Esophagus (tissue), 2 donors: ENCODE measurements at regions not wholly inside any gene's neighbourhood (a gene's known extent, or its start where the extent isn't known, plus 50 kb on each side); places are given as distances from the start of the nearest gene placed in this dataset.

ENCODE experiments used
- H3K27ac ChIP-seq, 2 donors: one replicate each; pipeline ENCODE4 v1.5.1; 2013; ENCODE audit warnings: low read depth in 2 of 2, mild to moderate bottlenecking in 2 of 2, inconsistent platforms in 1 of 2, low read length in 1 of 2, moderate library complexity in 1 of 2
- H3K27me3 ChIP-seq, 2 donors: one replicate each; pipeline ENCODE4 v1.6.1; 2013; ENCODE audit warnings: low read length in 2 of 2, control low read depth in 1 of 2, mild to moderate bottlenecking in 1 of 2; ENCODE audit not compliant: insufficient read depth in 2 of 2, control insufficient read depth in 1 of 2
- H3K36me3 ChIP-seq, 2 donors: one replicate each; pipeline ENCODE4 v1.6.1; 2013; ENCODE audit warnings: low read length in 1 of 2; ENCODE audit not compliant: control insufficient read depth in 2 of 2, insufficient read depth in 2 of 2
- H3K4me1 ChIP-seq, 2 donors: one replicate each; pipeline ENCODE4 v1.6.1; 2013; ENCODE audit warnings: low read length in 1 of 2; ENCODE audit not compliant: control insufficient read depth in 2 of 2, insufficient read depth in 2 of 2
- H3K4me3 ChIP-seq, 2 donors: one replicate each; pipeline ENCODE4 v1.5.1; 2013; ENCODE audit warnings: low read length in 2 of 2, mild to moderate bottlenecking in 2 of 2, low read depth in 1 of 2, moderate library complexity in 1 of 2
- H3K9me3 ChIP-seq, 2 donors: one replicate each; pipeline ENCODE4 v1.6.1; 2013; ENCODE audit warnings: mild to moderate bottlenecking in 2 of 2, low read depth in 1 of 2, low read length in 1 of 2, moderate library complexity in 1 of 2; ENCODE audit not compliant: control insufficient read depth in 2 of 2, insufficient read depth in 1 of 2
- WGBS, 2 donors: extraction: QIAGEN DNeasy Blood & Tissue Kit; methylation state at CpG; one replicate each; pipeline ENCODE4 v1.1.7; 2013; 5-methylcytosine and 5-hydroxymethylcytosine counted together
- donor health status: healthy with polysubstance abuse.
- donor health status: Bipolar disorder and iron deficiency.

GRCh38 chr17:79515646-79516571 lies 94.9 kb downstream of the RBFOX3 start:
- Histone ChIP-seq H3K27me3 (peaks cover 0 to 2% of the 10 kb centered on the region in 2 donors), H3K9me3 (peaks cover 3 to 10% of the 10 kb centered on the region in 2 donors), H3K36me3 (no peaks in the 10 kb centered on the region), H3K4me3 (no peak overlapping the region), H3K27ac (no peak overlapping the region), H3K4me1 (peaks cover 3 to 6% of the 10 kb centered on the region in 2 donors)
- 61 to 68% methylated on average over 21 of the region's 21 CpGs for whole genome bisulfite sequencing, 2 donors

DNA sequence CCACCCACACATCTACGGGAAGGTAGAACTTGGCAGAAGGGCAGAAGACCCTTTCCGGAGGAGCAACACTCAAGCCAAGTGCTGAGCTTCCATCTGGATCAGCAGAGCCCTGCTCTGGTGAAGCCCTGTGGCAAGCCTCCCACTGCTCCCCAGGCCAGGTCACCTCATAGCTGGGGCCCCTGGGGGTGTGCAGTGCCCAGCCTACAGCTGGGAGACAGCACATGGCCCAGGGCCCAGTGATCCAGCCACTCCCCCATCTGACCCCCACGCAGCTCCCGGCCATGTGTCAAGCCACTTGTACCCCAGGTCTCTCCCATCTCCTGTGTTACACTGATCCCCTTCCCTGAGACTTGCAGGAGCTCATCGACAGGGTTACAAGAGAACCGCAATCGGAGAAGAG lies 95.7 kb downstream of the RBFOX3 start:
- 88 to 92% methylated on average over 7 of the region's 7 CpGs for WGBS, 2 donors
- Histone ChIP-seq H3K27me3 (no peaks in the 10 kb centered on the region), H3K9me3 (peaks cover 3 to 10% of the 10 kb centered on the region in 2 donors), H3K27ac (no peak overlapping the region), H3K4me1 (peaks cover 0 to 3% of the 10 kb centered on the region in 2 donors), H3K4me3 (no peak overlapping the region), H3K36me3 (no peaks in the 10 kb centered on the region)

- Histone ChIP-seq H3K27ac (no peak overlapping the region), H3K27me3 (no peaks in the 10 kb centered on the region), H3K4me3 (no peak overlapping the region), H3K4me1 (no peaks in the 10 kb centered on the region), H3K36me3 (no peaks in the 10 kb centered on the region), H3K9me3 (peaks cover 3 to 10% of the 10 kb centered on the region in 2 donors)
- WGBS, 2 donors: 91 to 94% methylated on average over 17 of the region's 17 CpGs
Observed at GRCh38 chr17:79513820-79514535, 96.9 kb downstream of the RBFOX3 start.

DNA sequence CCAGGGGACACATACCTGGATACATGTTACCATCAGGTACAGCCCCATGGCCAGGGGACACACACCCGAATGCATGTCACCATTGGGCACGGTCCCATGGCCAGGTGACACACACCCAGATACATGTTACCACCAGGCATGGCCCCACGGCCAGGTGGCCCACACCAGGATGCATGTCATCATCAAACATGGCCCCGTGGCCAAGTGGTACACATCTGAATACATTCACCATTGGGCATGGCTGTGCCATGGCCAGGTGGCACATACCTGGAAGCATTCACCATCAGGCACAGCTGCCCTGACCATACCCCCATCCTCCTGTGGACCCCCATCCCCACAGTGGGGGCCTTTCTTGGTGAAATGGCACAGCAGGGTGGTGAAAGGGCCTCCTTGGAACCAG lies 97.6 kb downstream of the RBFOX3 start:
- Histone ChIP-seq H3K27me3 (no peaks in the 10 kb centered on the region), H3K36me3 (no peaks in the 10 kb centered on the region), H3K4me3 (no peak overlapping the region), H3K4me1 (no peaks in the 10 kb centered on the region), H3K27ac (no peak overlapping the region), H3K9me3 (peaks cover 3 to 10% of the 10 kb centered on the region in 2 donors)
- WGBS, 2 donors: 86 to 93% methylated on average over 4 of the region's 4 CpGs

- no peaks in the 10 kb centered on the region for H3K4me1 ChIP-seq
- H3K27ac ChIP-seq: no peak overlapping the region
- H3K27me3 ChIP-seq: no peaks in the 10 kb centered on the region
- H3K9me3 ChIP-seq: peaks cover 4 to 10% of the 10 kb centered on the region in 2 donors
- no peak overlapping the region for H3K4me3 ChIP-seq
- WGBS, 2 donors: 91 to 94% methylated on average over 12 of the region's 12 CpGs
- no peaks in the 10 kb centered on the region for H3K36me3 ChIP-seq
Observed at GRCh38 chr17:79511471-79511870, 99.4 kb downstream of the RBFOX3 start.

DNA sequence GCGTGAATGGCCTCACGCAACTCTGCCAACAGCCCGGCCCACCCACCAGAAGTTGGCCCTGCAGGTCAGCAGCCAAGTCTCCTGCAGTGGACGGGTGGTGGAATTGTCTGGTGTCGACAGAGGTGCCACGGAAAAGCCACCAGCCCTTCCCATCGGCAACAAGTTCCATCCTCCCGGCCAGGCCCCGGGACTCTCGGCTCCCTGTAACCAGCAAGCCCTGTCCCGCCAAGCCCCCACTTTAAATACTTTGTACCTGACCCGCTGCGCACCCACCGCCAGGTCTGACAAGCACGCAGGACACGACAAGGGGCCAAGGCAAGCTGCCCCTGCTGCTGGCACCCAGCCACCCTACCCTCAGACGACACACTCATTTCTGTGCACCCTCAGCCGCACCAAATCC lies 100.8 kb downstream of the RBFOX3 start:
- no peaks in the 10 kb centered on the region for H3K36me3 ChIP-seq
- H3K27me3 ChIP-seq: no peaks in the 10 kb centered on the region
- no peak overlapping the region for H3K4me3 ChIP-seq
- no peaks in the 10 kb centered on the region for H3K4me1 ChIP-seq
- 89 to 91% methylated on average over 18 of the region's 18 CpGs for WGBS, 2 donors
- H3K9me3 ChIP-seq: peaks cover 6 to 10% of the 10 kb centered on the region in 2 donors
- H3K27ac ChIP-seq: no peak overlapping the region

- Histone ChIP-seq H3K27me3 (no peaks in the 10 kb centered on the region), H3K4me3 (no peak overlapping the region), H3K27ac (no peak overlapping the region), H3K9me3 (peaks cover 6 to 10% of the 10 kb centered on the region in 2 donors), H3K36me3 (no peaks in the 10 kb centered on the region), H3K4me1 (no peaks in the 10 kb centered on the region)
- 68 to 73% methylated on average over 14 of the region's 14 CpGs for WGBS, 2 donors
Observed at GRCh38 chr17:79509490-79509889, 101.4 kb downstream of the RBFOX3 start.

DNA sequence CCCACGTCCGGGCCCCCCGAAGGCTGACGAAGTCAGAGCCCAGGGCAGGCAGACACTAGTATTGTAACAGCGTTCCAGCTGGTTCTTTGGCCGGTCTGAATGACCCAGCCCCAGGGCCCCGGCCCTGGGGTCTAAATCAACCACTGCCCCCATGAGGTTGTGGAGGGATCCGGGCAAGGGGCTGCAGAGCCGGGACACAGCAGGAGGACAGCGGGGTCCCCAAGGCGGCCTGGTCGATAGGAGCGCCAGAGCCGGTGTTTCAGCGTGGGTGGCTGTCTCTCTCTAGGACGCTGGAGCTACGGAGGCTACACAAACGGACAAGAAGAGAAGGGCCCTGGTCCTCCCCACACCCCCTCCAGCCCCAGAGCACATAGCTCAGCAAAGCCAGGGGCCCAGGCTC lies 101.8 kb downstream of the RBFOX3 start:
- no peaks in the 10 kb centered on the region for H3K27me3 ChIP-seq
- no peak overlapping the region for H3K27ac ChIP-seq
- WGBS, 2 donors: 80 to 85% methylated on average over 18 of the region's 18 CpGs
- peaks cover 6 to 10% of the 10 kb centered on the region in 2 donors for H3K9me3 ChIP-seq
- no peak overlapping the region for H3K4me3 ChIP-seq
- no peaks in the 10 kb centered on the region for H3K4me1 ChIP-seq
- H3K36me3 ChIP-seq: no peaks in the 10 kb centered on the region

DNA sequence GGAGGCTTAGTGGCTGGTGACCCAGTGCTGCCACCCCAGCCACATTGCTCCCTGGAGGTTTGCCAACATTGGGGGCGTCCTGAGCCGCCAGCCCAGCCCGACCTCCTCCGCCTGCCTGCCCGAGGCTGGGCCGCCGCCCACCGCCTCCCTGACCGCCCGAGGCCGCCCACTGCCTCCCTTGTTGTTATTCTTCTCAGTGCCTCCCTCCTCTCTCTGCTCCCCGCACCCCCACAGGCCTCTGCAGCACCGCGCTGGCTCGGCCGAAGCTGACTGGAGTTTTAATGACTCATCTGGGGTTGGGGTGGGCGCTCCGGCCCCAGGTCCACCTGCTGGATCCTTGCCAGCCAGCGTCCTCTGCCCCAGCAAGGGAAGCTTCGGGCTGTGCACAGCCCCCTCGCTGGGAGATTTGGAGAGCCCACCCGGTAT lies 102.5 kb downstream of the RBFOX3 start:
- Histone ChIP-seq H3K4me1 (no peaks in the 10 kb centered on the region), H3K36me3 (no peaks in the 10 kb centered on the region), H3K4me3 (no peak overlapping the region), H3K27ac (no peak overlapping the region), H3K27me3 (no peaks in the 10 kb centered on the region), H3K9me3 (peaks cover 3 to 6% of the 10 kb centered on the region in 2 donors)
- 44 to 50% methylated on average over 18 to 22 of the region's 22 CpGs for WGBS, 2 donors
